Glutamatergic neuron (in vitro differentiated cells): ENCODE measurements at regions not wholly inside any gene's neighbourhood (a gene's known extent, or its start where the extent isn't known, plus 50 kb on each side); places are given as distances from the start of the nearest gene placed in this dataset.

Source experiments
- DNase-seq: peaks from one replicate; pipeline ENCODE4 v3.0.0; 2022
- H3K27ac Mint-ChIP-seq: one replicate; pipeline ENCODE4 v1.8.0; 2020; ENCODE audit warnings: mild to moderate bottlenecking, mixed read lengths, inconsistent platforms; ENCODE audit not compliant: unreplicated experiment
- H3K27me3 Mint-ChIP-seq: one replicate; pipeline ENCODE4 v1.8.0; 2020; ENCODE audit warnings: mild to moderate bottlenecking, moderate library complexity, mixed read lengths, inconsistent platforms; ENCODE audit not compliant: unreplicated experiment
- H3K36me3 Mint-ChIP-seq: one replicate; pipeline ENCODE4 v1.8.0; 2020; ENCODE audit warnings: mild to moderate bottlenecking, mixed read lengths, inconsistent platforms; ENCODE audit not compliant: unreplicated experiment
- H3K4me1 Mint-ChIP-seq: one replicate; pipeline ENCODE4 v1.8.0; 2020; ENCODE audit warnings: mild to moderate bottlenecking, low read depth, mixed read lengths, inconsistent platforms; ENCODE audit not compliant: unreplicated experiment
- H3K4me3 Mint-ChIP-seq: one replicate; pipeline ENCODE4 v1.8.0; 2020; ENCODE audit warnings: mild to moderate bottlenecking, mixed read lengths, inconsistent platforms; ENCODE audit not compliant: unreplicated experiment
- H3K9me3 Mint-ChIP-seq: one replicate; pipeline ENCODE4 v1.8.0; 2020; ENCODE audit warnings: mild to moderate bottlenecking, moderate library complexity, mixed read lengths, inconsistent platforms; ENCODE audit not compliant: unreplicated experiment
- TF ChIP-seq, protein P1 (sequence below): fragments of 200-600 bp; sonication (generic); IDR thresholded peaks from one replicate; pipeline ENCODE4 v1.5.0; 2021; ENCODE audit not compliant: partially characterized antibody, unreplicated experiment

- Mint-ChIP-seq H3K36me3 (no peaks in the 10 kb centered on the region), H3K9me3 (no peaks in the 10 kb centered on the region), H3K4me3 (no peak overlapping the region), H3K27ac (no peak overlapping the region), H3K27me3 (no peaks in the 10 kb centered on the region), H3K4me1 (no peaks in the 10 kb centered on the region)
- no peak for DNase-seq
- TF ChIP-seq, protein P1, sequence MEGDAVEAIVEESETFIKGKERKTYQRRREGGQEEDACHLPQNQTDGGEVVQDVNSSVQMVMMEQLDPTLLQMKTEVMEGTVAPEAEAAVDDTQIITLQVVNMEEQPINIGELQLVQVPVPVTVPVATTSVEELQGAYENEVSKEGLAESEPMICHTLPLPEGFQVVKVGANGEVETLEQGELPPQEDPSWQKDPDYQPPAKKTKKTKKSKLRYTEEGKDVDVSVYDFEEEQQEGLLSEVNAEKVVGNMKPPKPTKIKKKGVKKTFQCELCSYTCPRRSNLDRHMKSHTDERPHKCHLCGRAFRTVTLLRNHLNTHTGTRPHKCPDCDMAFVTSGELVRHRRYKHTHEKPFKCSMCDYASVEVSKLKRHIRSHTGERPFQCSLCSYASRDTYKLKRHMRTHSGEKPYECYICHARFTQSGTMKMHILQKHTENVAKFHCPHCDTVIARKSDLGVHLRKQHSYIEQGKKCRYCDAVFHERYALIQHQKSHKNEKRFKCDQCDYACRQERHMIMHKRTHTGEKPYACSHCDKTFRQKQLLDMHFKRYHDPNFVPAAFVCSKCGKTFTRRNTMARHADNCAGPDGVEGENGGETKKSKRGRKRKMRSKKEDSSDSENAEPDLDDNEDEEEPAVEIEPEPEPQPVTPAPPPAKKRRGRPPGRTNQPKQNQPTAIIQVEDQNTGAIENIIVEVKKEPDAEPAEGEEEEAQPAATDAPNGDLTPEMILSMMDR = no peak
These were observed 216.0 kb upstream of the DAAM1 start for GRCh38 chr14:58972233-58973017.

- DNase-seq = no peak
- H3K27ac Mint-ChIP-seq = no peak overlapping the region
- H3K27me3 Mint-ChIP-seq = no peaks in the 10 kb centered on the region
- TF ChIP-seq, protein P1 = no peak
- H3K36me3 Mint-ChIP-seq = no peaks in the 10 kb centered on the region
- no peaks in the 10 kb centered on the region for H3K9me3 Mint-ChIP-seq
- peaks cover 4% of the 10 kb centered on the region for H3K4me1 Mint-ChIP-seq
- H3K4me3 Mint-ChIP-seq = no peak overlapping the region
These were observed 211.1 kb upstream of the DAAM1 start for GRCh38 chr14:58977366-58977765.

DNA sequence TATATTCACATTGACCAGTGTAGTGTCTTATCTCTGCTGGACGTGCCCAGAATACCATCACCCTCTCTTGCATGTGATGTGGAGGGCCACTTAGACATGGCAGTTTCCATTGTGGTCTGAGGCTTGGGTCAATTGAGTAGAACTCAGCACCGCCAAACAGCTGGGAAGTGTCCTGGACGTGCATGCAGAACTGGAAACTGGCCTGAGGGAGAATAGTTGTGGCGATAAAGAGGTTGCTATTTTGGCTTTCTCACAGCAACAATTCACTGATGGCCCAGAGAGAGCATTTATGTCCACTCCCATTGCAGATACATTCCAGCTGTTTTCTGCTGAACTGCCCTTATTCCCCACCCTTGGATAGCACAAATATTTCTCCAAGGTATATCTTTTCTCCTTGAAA, 210.1 kb upstream of the DAAM1 start:
- no peaks in the 10 kb centered on the region for H3K9me3 Mint-ChIP-seq
- H3K4me1 Mint-ChIP-seq = peaks cover 4% of the 10 kb centered on the region
- no peak for DNase-seq
- no peaks in the 10 kb centered on the region for H3K36me3 Mint-ChIP-seq
- no peak overlapping the region for H3K27ac Mint-ChIP-seq
- TF ChIP-seq, protein P1 = no peak
- no peak overlapping the region for H3K4me3 Mint-ChIP-seq
- H3K27me3 Mint-ChIP-seq = no peaks in the 10 kb centered on the region

- Mint-ChIP-seq H3K27me3 (no peaks in the 10 kb centered on the region), H3K36me3 (no peaks in the 10 kb centered on the region), H3K9me3 (no peaks in the 10 kb centered on the region), H3K4me1 (peaks cover 4% of the 10 kb centered on the region), H3K27ac (no peak overlapping the region), H3K4me3 (no peak overlapping the region)
- DNase-seq = no peak
- TF ChIP-seq, protein P1 = no peak
These were observed 209.1 kb upstream of the DAAM1 start for GRCh38 chr14:58979325-58979724.

GRCh38 chr14:58981840-58982239, 206.6 kb upstream of the DAAM1 start:
- Mint-ChIP-seq H3K4me1 (peaks cover 4% of the 10 kb centered on the region), H3K27me3 (no peaks in the 10 kb centered on the region), H3K27ac (no peak overlapping the region), H3K4me3 (no peak overlapping the region), H3K36me3 (no peaks in the 10 kb centered on the region), H3K9me3 (no peaks in the 10 kb centered on the region)
- DNase-seq = no peak
- TF ChIP-seq, protein P1 = no peak
